Kidney epithelial cell (primary cell): ENCODE measurements at regions not wholly inside any gene's neighbourhood (a gene's known extent, or its start where the extent isn't known, plus 50 kb on each side); places are given as distances from the start of the nearest gene placed in this dataset.

Source experiments
- DNase-seq: peaks from one replicate; pipeline ENCODE4 v3.0.0-alpha.2; 2010; ENCODE audit warnings: low read depth
- H3K27me3 ChIP-seq: 2 replicates; pipeline ENCODE4 v1.6.0; 2011; ENCODE audit warnings: low read length; ENCODE audit not compliant: control insufficient read depth, insufficient read depth
- H3K36me3 ChIP-seq: 2 replicates; pipeline ENCODE4 v1.5.1; 2011; ENCODE audit warnings: low read length; ENCODE audit not compliant: control insufficient read depth, insufficient read depth
- H3K4me3 ChIP-seq: 2 replicates; pipeline ENCODE4 v1.5.1; 2011; ENCODE audit warnings: low read depth, mild to moderate bottlenecking, control low read depth, low read length
- CTCF ChIP-seq: IDR thresholded peaks from 2 replicates; pipeline ENCODE4 v1.5.1; 2011; ENCODE audit warnings: mild to moderate bottlenecking, moderate library complexity, low read length, control low read depth, inconsistent platforms; ENCODE audit not compliant: insufficient read depth, poor library complexity, severe bottlenecking

GRCh38 chr4:58127680-58128079, 1017.5 kb upstream of the IGFBP7 start:
- DNase-seq = no peak
- H3K36me3 ChIP-seq = no peaks in the 10 kb centered on the region
- H3K4me3 ChIP-seq = no peak overlapping the region
- H3K27me3 ChIP-seq = no peaks in the 10 kb centered on the region
- no peak for TF ChIP-seq CTCF

GRCh38 chr4:58119298-58119697, 1009.1 kb upstream of the IGFBP7 start:
- Histone ChIP-seq H3K27me3 (no peaks in the 10 kb centered on the region), H3K4me3 (no peak overlapping the region)
- DNase-seq = no peak

GRCh38 chr4:58113126-58113525, 1002.9 kb upstream of the IGFBP7 start:
- Histone ChIP-seq H3K36me3 (no peaks in the 10 kb centered on the region), H3K4me3 (no peak overlapping the region), H3K27me3 (no peaks in the 10 kb centered on the region)
- no peak for TF ChIP-seq CTCF
- DNase-seq = no peak

More at GRCh38 chr4:58119298-58119697, 1009.1 kb upstream of the IGFBP7 start:
- no peaks in the 10 kb centered on the region for H3K36me3 ChIP-seq
- no peak for TF ChIP-seq CTCF

- no peak for DNase-seq
- H3K4me3 ChIP-seq = no peak overlapping the region
- no peaks in the 10 kb centered on the region for H3K27me3 ChIP-seq
- H3K36me3 ChIP-seq = no peaks in the 10 kb centered on the region
- TF ChIP-seq CTCF = no peak
Observed at GRCh38 chr4:58111818-58112217, 1001.6 kb upstream of the IGFBP7 start.

- no peaks in the 10 kb centered on the region for H3K27me3 ChIP-seq
- no peaks in the 10 kb centered on the region for H3K36me3 ChIP-seq
- no peak overlapping the region for H3K4me3 ChIP-seq
- no peak for DNase-seq
- no peak for TF ChIP-seq CTCF
Observed at GRCh38 chr4:58093352-58093751, 983.2 kb upstream of the IGFBP7 start.

GRCh38 chr4:58090539-58090938, 980.4 kb upstream of the IGFBP7 start:
- no peaks in the 10 kb centered on the region for H3K27me3 ChIP-seq
- no peak overlapping the region for H3K4me3 ChIP-seq

More at GRCh38 chr4:58090539-58090938, 980.4 kb upstream of the IGFBP7 start:
- H3K36me3 ChIP-seq = no peaks in the 10 kb centered on the region
- DNase-seq = no peak
- no peak for TF ChIP-seq CTCF
